T-helper 9 cell (primary cell): ENCODE measurements at regions not wholly inside any gene's neighbourhood (a gene's known extent, or its start where the extent isn't known, plus 50 kb on each side); places are given as distances from the start of the nearest gene placed in this dataset.

Experiments
- DNase-seq: peaks from one replicate; pipeline ENCODE4 v3.0.0-alpha.2; 2020

GRCh38 chr1:168970926-168971659 is 135.4 kb upstream of the ATP1B1 start:
- no peak for DNase-seq

- no peak for DNase-seq
These were observed 134.3 kb upstream of the ATP1B1 start for GRCh38 chr1:168972225-168972624.

- DNase-seq, result no peak
These were observed 133.6 kb upstream of the ATP1B1 start for GRCh38 chr1:168972887-168973286.

- DNase-seq, result no peak
These were observed 132.4 kb upstream of the ATP1B1 start for GRCh38 chr1:168974117-168974516.

- no peak for DNase-seq
These were observed 131.9 kb upstream of the ATP1B1 start for GRCh38 chr1:168974611-168975010.

GRCh38 chr1:168976267-168976666 is 130.2 kb upstream of the ATP1B1 start:
- no peak for DNase-seq

- no peak for DNase-seq
These were observed 128.9 kb upstream of the ATP1B1 start for GRCh38 chr1:168977618-168978017.

GRCh38 chr1:168979276-168979675 is 127.2 kb upstream of the ATP1B1 start:
- DNase-seq, result no peak

- DNase-seq, result no peak
These were observed 126.3 kb upstream of the ATP1B1 start for GRCh38 chr1:168980180-168980579.

GRCh38 chr1:168980656-168981055 is 125.8 kb upstream of the ATP1B1 start:
- DNase-seq, result no peak

- no peak for DNase-seq
These were observed 123.7 kb upstream of the ATP1B1 start for GRCh38 chr1:168982778-168983177.

- DNase-seq, result no peak
These were observed 119.2 kb upstream of the ATP1B1 start for GRCh38 chr1:168987330-168987729.

GRCh38 chr1:168987923-168988322 is 118.6 kb upstream of the ATP1B1 start:
- DNase-seq, result no peak

GRCh38 chr1:168989985-168990384 is 116.5 kb upstream of the ATP1B1 start:
- DNase-seq, result no peak

- no peak for DNase-seq
These were observed 114.6 kb upstream of the ATP1B1 start for GRCh38 chr1:168991667-168992475.

- DNase-seq, result no peak
These were observed 105.1 kb upstream of the ATP1B1 start for GRCh38 chr1:169001353-169001752.

GRCh38 chr1:169003864-169004516 is 102.5 kb upstream of the ATP1B1 start:
- DNase-seq, result no peak

- no peak for DNase-seq
These were observed 100.7 kb upstream of the ATP1B1 start for GRCh38 chr1:169005776-169006175.

- DNase-seq, result no peak
These were observed 96.8 kb upstream of the ATP1B1 start for GRCh38 chr1:169009666-169010065.

- no peak for DNase-seq
These were observed 94.1 kb upstream of the ATP1B1 start for GRCh38 chr1:169012416-169012815.

- DNase-seq, result no peak
These were observed 92.7 kb upstream of the ATP1B1 start for GRCh38 chr1:169013821-169014220.

GRCh38 chr1:169015464-169015863 is 91.0 kb upstream of the ATP1B1 start:
- no peak for DNase-seq

- DNase-seq, result no peak
These were observed 87.7 kb upstream of the ATP1B1 start for GRCh38 chr1:169018751-169019150.
